DOHH2 (cell line): ENCODE measurements at regions not wholly inside any gene's neighbourhood (a gene's known extent, or its start where the extent isn't known, plus 50 kb on each side); places are given as distances from the start of the nearest gene placed in this dataset.

Experiments used
- H3F3A ChIP-seq: fragments of 200-600 bp; sonication (generic), shearing (Covaris generic); 2 replicates; pipeline ENCODE4 v1.6.0; 2016; ENCODE audit warnings: antibody characterized with exemption, mild to moderate bottlenecking; ENCODE audit not compliant: control insufficient read depth, insufficient read depth
- H3K27ac ChIP-seq: fragments of 200-600 bp; sonication (generic); 2 replicates; pipeline ENCODE4 v1.5.1; 2014; ENCODE audit warnings: low read depth, mild to moderate bottlenecking, low read length, moderate library complexity
- H3K27me3 ChIP-seq: fragments of 200-600 bp; sonication (generic); 2 replicates; pipeline ENCODE4 v1.6.1; 2014; ENCODE audit warnings: mild to moderate bottlenecking, low read length, mixed read lengths; ENCODE audit not compliant: control insufficient read depth
- H3K36me3 ChIP-seq: fragments of 200-600 bp; sonication (generic); 2 replicates; pipeline ENCODE4 v1.6.1; 2014; ENCODE audit warnings: mild to moderate bottlenecking, low read length, moderate library complexity, mixed read lengths; ENCODE audit not compliant: control insufficient read depth
- H3K4me1 ChIP-seq: fragments of 200-600 bp; sonication (generic); 2 replicates; pipeline ENCODE4 v1.6.1; 2014; ENCODE audit warnings: mild to moderate bottlenecking, low read length, mixed read lengths; ENCODE audit not compliant: control insufficient read depth
- H3K4me2 ChIP-seq: fragments of 200-600 bp; sonication (generic); 2 replicates; pipeline ENCODE4 v1.6.0; 2014; ENCODE audit warnings: mild to moderate bottlenecking, low read length, moderate library complexity
- H3K4me3 ChIP-seq: fragments of 200-600 bp; sonication (generic); 2 replicates; pipeline ENCODE4 v1.5.1; 2014; ENCODE audit warnings: mild to moderate bottlenecking, low read length, mixed read lengths
- H3K79me2 ChIP-seq: fragments of 200-600 bp; sonication (generic); 2 replicates; pipeline ENCODE4 v1.6.1; 2014; ENCODE audit warnings: mild to moderate bottlenecking, low read length, mixed read lengths; ENCODE audit not compliant: control insufficient read depth
- H3K9me2 ChIP-seq: fragments of 200-600 bp; sonication (generic); replicated peaks from 2 replicates; pipeline ENCODE4 v1.6.1; 2014; ENCODE audit warnings: mild to moderate bottlenecking, low read length, mixed read lengths; ENCODE audit not compliant: control insufficient read depth
- H3K9me3 ChIP-seq: fragments of 200-600 bp; sonication (generic); 2 replicates; pipeline ENCODE4 v1.6.1; 2014; ENCODE audit warnings: antibody characterized with exemption, low read length, mixed read lengths; ENCODE audit not compliant: control insufficient read depth, insufficient read depth
- H4K20me1 ChIP-seq: fragments of 200-600 bp; sonication (generic); 2 replicates; pipeline ENCODE4 v1.6.0; 2014; ENCODE audit warnings: low read depth, mild to moderate bottlenecking, antibody characterized with exemption, low read length, moderate library complexity; ENCODE audit not compliant: control insufficient read depth, insufficient read depth
- EZH2phosphoT487 ChIP-seq: fragments of 200-600 bp; sonication (generic); IDR thresholded peaks from 2 replicates; pipeline ENCODE4 v1.6.1; 2017; ENCODE audit warnings: borderline replicate concordance, mild to moderate bottlenecking, antibody characterized with exemption, low read length, moderate library complexity, mixed read lengths
- TF ChIP-seq, protein P1 (sequence below): fragments of 200-600 bp; sonication (generic); IDR thresholded peaks from one replicate; pipeline ENCODE4 v1.5.1; 2014; ENCODE audit warnings: antibody characterized with exemption, mild to moderate bottlenecking, low read depth, low read length; ENCODE audit not compliant: poor library complexity, severe bottlenecking

GRCh38 chr6:90811596-90812226 is 224.8 kb upstream of the MAP3K7 start:
- Histone ChIP-seq H3K27ac (no peak overlapping the region), H3K9me3 (no peaks in the 10 kb centered on the region), H3K4me1 (no peaks in the 10 kb centered on the region), H3K79me2 (no peaks in the 10 kb centered on the region), H4K20me1 (no peaks in the 10 kb centered on the region), H3K36me3 (no peaks in the 10 kb centered on the region), H3K9me2 (no peaks in the 10 kb centered on the region), H3F3A (no peaks in the 10 kb centered on the region), H3K4me2 (no peak overlapping the region), H3K4me3 (no peak overlapping the region), H3K27me3 (no peaks in the 10 kb centered on the region)
- TF ChIP-seq, protein P1, sequence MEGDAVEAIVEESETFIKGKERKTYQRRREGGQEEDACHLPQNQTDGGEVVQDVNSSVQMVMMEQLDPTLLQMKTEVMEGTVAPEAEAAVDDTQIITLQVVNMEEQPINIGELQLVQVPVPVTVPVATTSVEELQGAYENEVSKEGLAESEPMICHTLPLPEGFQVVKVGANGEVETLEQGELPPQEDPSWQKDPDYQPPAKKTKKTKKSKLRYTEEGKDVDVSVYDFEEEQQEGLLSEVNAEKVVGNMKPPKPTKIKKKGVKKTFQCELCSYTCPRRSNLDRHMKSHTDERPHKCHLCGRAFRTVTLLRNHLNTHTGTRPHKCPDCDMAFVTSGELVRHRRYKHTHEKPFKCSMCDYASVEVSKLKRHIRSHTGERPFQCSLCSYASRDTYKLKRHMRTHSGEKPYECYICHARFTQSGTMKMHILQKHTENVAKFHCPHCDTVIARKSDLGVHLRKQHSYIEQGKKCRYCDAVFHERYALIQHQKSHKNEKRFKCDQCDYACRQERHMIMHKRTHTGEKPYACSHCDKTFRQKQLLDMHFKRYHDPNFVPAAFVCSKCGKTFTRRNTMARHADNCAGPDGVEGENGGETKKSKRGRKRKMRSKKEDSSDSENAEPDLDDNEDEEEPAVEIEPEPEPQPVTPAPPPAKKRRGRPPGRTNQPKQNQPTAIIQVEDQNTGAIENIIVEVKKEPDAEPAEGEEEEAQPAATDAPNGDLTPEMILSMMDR = no peak
- no peak for TF ChIP-seq EZH2phosphoT487

GRCh38 chr6:90809035-90809434 is 222.2 kb upstream of the MAP3K7 start:
- Histone ChIP-seq H3K79me2 (no peaks in the 10 kb centered on the region), H3K4me3 (no peak overlapping the region), H3K27me3 (no peaks in the 10 kb centered on the region), H3K27ac (no peak overlapping the region), H3K36me3 (no peaks in the 10 kb centered on the region), H3F3A (no peaks in the 10 kb centered on the region), H3K9me3 (no peaks in the 10 kb centered on the region), H3K4me1 (no peaks in the 10 kb centered on the region), H3K9me2 (no peaks in the 10 kb centered on the region), H4K20me1 (no peaks in the 10 kb centered on the region), H3K4me2 (no peak overlapping the region)
- no peak for TF ChIP-seq EZH2phosphoT487
- TF ChIP-seq, protein P1 = no peak

DNA sequence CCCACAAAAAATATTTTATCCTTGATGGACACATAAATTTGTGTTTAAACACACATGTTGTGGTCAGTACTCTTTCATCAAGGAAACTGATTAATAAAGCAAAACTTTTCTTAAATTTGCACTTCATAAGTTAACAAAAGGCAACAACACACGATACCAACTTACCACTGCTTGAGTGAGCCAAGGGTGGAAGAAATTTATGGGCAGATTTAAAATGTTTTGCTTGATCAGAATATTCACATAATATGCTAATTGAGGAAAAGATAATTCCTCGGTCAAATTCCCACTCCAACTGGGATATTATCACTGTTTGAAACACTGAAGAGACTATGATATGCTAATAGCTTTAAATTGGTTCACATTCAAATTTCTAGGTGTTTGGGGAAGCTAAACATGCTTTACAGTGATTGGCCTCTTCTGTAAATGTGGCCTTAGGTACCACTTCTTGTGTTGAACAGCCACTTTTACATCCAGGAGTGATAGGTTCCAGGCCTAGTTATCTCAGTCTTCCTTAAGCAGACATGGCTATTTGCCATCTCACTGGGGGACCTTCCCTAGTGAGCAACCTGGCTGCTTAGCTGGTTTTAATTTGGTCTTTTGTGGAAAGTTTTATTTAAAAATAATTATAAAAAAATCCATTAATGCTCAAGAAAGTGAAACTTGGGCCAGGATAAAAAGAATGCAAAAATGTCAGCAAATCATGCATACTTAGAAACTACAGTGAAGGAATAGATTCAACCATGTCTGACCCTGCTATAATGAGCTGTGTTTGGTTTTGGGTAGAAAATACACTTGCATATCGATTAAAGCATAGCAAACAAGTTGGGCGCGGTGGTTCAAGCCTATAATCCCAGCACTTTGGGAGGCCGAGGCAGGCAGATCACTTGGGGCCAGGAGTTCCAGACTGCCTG is 221.2 kb upstream of the MAP3K7 start:
- no peak overlapping the region for H3K4me3 ChIP-seq
- no peaks in the 10 kb centered on the region for H3F3A ChIP-seq
- no peak overlapping the region for H3K4me2 ChIP-seq
- H3K79me2 ChIP-seq = no peaks in the 10 kb centered on the region
- no peaks in the 10 kb centered on the region for H3K27me3 ChIP-seq
- no peaks in the 10 kb centered on the region for H4K20me1 ChIP-seq
- TF ChIP-seq, protein P1 = no peak
- no peak for TF ChIP-seq EZH2phosphoT487
- no peaks in the 10 kb centered on the region for H3K36me3 ChIP-seq
- no peaks in the 10 kb centered on the region for H3K9me3 ChIP-seq
- no peaks in the 10 kb centered on the region for H3K9me2 ChIP-seq
- no peak overlapping the region for H3K27ac ChIP-seq
- H3K4me1 ChIP-seq = no peaks in the 10 kb centered on the region
